ENCODE measurements at regions not wholly inside any gene's neighbourhood (a gene's known extent, or its start where the extent isn't known, plus 50 kb on each side); places are given as distances from the start of the nearest gene placed in this dataset.
"Not testable (repeated sequence)": the region's sequence is repeated elsewhere in the genome, so short reads cannot be mapped to it uniquely, and the experiment has no call there.

DNA sequence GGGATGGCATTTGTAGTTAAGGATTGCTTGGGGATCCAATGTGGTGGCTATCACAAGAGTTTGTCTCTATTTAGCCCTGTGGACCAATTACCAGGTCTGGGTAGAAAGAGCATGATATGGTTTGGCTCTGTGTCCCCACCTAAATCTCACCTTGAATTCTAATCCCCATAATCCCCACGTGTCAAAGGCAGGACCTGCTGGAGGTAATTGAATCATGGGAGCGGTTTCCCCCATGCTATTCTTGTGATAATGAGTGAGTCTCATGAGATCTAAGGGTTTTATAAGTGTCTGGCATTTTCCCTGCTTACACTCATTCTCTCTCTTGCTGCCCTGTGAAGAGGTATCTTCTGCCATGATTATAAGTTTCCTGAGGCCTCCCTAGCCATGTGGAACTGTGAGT is 86.4 kb upstream of the HS3ST4 start:
- Histone ChIP-seq H3K27ac (ENCODE audit: low read depth in 2 of 2, low read length in 1 of 2) (no peak overlapping the region), H3K27me3 (ENCODE audit: insufficient read depth) (no peaks in the 10 kb centered on the region), H4K20me1 (ENCODE audit: insufficient read depth) (no peaks in the 10 kb centered on the region), H3F3A (replicated peaks; ENCODE audit: insufficient read depth) (no peaks in the 10 kb centered on the region), H3K79me2 (ENCODE audit: insufficient read depth) (no peaks in the 10 kb centered on the region), H3K36me3 (replicated peaks in 1 of 2; ENCODE audit: control insufficient read depth in 1 of 2, insufficient read depth in 2 of 2, low read length in 1 of 2) (no peaks in the 10 kb centered on the region), H3K9me3 (no peaks in the 10 kb centered on the region), H3K4me3 (ENCODE audit: low read depth in 2 of 2, low read length in 1 of 2) (no peak overlapping the region), H3K9ac (no peak overlapping the region), H3K4me2 (no peak overlapping the region), H2AFZ (ENCODE audit: low read depth) (no peak overlapping the region), H3K9me2 (no peaks in the 10 kb centered on the region), H3K4me1 (ENCODE audit: control insufficient read depth in 1 of 2, insufficient read depth in 2 of 2, low read depth in 1 of 2, low read length in 1 of 2) (no peaks in the 10 kb centered on the region)
- no peak for DNase-seq
- POLR2A ChIA-PET, result no interaction called here
- TF ChIP-seq REST (IDR thresholded peaks at IDR 0.05; ENCODE audit: low read depth, low read length), result no peak
- TF ChIP-seq SMC3 (IDR thresholded peaks at IDR 0.05; ENCODE audit: low read depth, low read length), result no peak
- TF ChIP-seq PBX3 (IDR thresholded peaks at IDR 0.05), result no peak
- TF ChIP-seq TCF12 (IDR thresholded peaks at IDR 0.05), result no peak
- TF ChIP-seq YY1 (IDR thresholded peaks at IDR 0.05; ENCODE audit: low read depth), result no peak
- no peak for TF ChIP-seq FOSL2 (IDR thresholded peaks at IDR 0.05; ENCODE audit: borderline replicate concordance, low read depth)
- no peak for TF ChIP-seq SIN3A (IDR thresholded peaks at IDR 0.05; ENCODE audit: borderline replicate concordance, low read depth, low read length)
- WGBS (ENCODE audit: low lambda C conversion rate), result 4% methylated on average over 2 of the region's 2 CpGs
- CTCF ChIA-PET, result no interaction called here

DNA sequence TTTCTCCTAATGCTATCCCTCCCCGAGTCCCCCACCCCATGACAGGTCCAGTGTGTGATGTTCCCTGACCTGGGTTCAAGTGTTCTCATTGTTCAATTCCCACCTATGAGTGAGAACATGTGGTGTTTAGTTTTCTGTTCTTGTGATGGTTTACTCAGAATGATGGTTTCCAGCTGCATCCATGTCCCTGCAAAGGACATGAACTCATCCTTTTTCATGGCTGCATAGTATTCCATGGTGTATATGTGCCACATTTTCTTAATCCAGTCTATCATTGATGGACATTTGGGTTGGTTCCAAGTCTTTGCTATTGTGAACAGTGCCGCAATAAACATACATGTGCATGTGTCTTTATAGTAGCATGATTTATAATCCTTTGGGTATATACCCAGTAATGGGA is 90.5 kb upstream of the HS3ST4 start:
- H3F3A ChIP-seq (replicated peaks; ENCODE audit: insufficient read depth); H3K36me3 ChIP-seq (replicated peaks in 1 of 2; ENCODE audit: control insufficient read depth in 1 of 2, insufficient read depth in 2 of 2, low read length in 1 of 2); H3K9ac ChIP-seq; CTCF ChIA-PET; H3K9me3 ChIP-seq; H2AFZ ChIP-seq (ENCODE audit: low read depth); H3K4me3 ChIP-seq (ENCODE audit: low read depth in 2 of 2, low read length in 1 of 2); H4K20me1 ChIP-seq (ENCODE audit: insufficient read depth); H3K4me2 ChIP-seq; H3K4me1 ChIP-seq (ENCODE audit: control insufficient read depth in 1 of 2, insufficient read depth in 2 of 2, low read depth in 1 of 2, low read length in 1 of 2); H3K27ac ChIP-seq (ENCODE audit: low read depth in 2 of 2, low read length in 1 of 2); H3K79me2 ChIP-seq (ENCODE audit: insufficient read depth); H3K9me2 ChIP-seq; H3K27me3 ChIP-seq (ENCODE audit: insufficient read depth); POLR2A ChIA-PET; DNase-seq: not testable (repeated sequence)
- WGBS (ENCODE audit: low lambda C conversion rate), result 13% methylated on average over 2 of the region's 2 CpGs

- ChIA-PET CTCF (no interaction called here), POLR2A (no interaction called here)
- Histone ChIP-seq H3K9me2 (no peaks in the 10 kb centered on the region), H3K27ac (ENCODE audit: low read depth in 2 of 2, low read length in 1 of 2) (no peak overlapping the region), H3K4me3 (ENCODE audit: low read depth in 2 of 2, low read length in 1 of 2) (no peak overlapping the region), H3K4me1 (ENCODE audit: control insufficient read depth in 1 of 2, insufficient read depth in 2 of 2, low read depth in 1 of 2, low read length in 1 of 2) (no peaks in the 10 kb centered on the region), H3K27me3 (ENCODE audit: insufficient read depth) (no peaks in the 10 kb centered on the region; the same call in 1 of the 2 replicates), H4K20me1 (ENCODE audit: insufficient read depth) (no peaks in the 10 kb centered on the region), H3K9me3 (no peaks in the 10 kb centered on the region), H2AFZ (ENCODE audit: low read depth) (no peak overlapping the region), H3K9ac (no peak overlapping the region), H3F3A (replicated peaks; ENCODE audit: insufficient read depth) (no peaks in the 10 kb centered on the region), H3K4me2 (no peak overlapping the region), H3K36me3 (replicated peaks in 1 of 2; ENCODE audit: control insufficient read depth in 1 of 2, insufficient read depth in 2 of 2, low read length in 1 of 2) (no peaks in the 10 kb centered on the region), H3K79me2 (ENCODE audit: insufficient read depth) (no peaks in the 10 kb centered on the region)
- 0% methylated on average over 2 of the region's 2 CpGs for WGBS (ENCODE audit: low lambda C conversion rate)
- DNase-seq, result no peak
- TF ChIP-seq NRF1 (IDR thresholded peaks at IDR 0.05; ENCODE audit: low read depth, low read length) (no peak), REST (IDR thresholded peaks at IDR 0.05; ENCODE audit: low read depth, low read length) (no peak), JUND (IDR thresholded peaks at IDR 0.05) (no peak), GATA2 (CRISPR knock-in tag; IDR thresholded peaks at IDR 0.05) (no peak), YY1 (IDR thresholded peaks at IDR 0.05; ENCODE audit: low read depth) (no peak), MXI1 (IDR thresholded peaks at IDR 0.05; ENCODE audit: low read depth, low read length) (no peak), RCOR1 (IDR thresholded peaks at IDR 0.05; ENCODE audit: low read length) (no peak), CHD2 (IDR thresholded peaks at IDR 0.05; ENCODE audit: low read length, partially characterized antibody) (no peak), TCF12 (IDR thresholded peaks at IDR 0.05) (no peak), TAF1 (IDR thresholded peaks at IDR 0.05; ENCODE audit: borderline replicate concordance, low read depth, low read length) (no peak), FOSL2 (IDR thresholded peaks at IDR 0.05; ENCODE audit: borderline replicate concordance, low read depth) (no peak), TEAD4 (IDR thresholded peaks at IDR 0.05; ENCODE audit: borderline replicate concordance, insufficient read depth) (no peak), ELF1 (IDR thresholded peaks at IDR 0.05) (no peak)
Measured at GRCh38 chr16:25596194-25596593, 95.6 kb upstream of the HS3ST4 start.

Measured in SK-N-SH (cell line).